ENCODE measurements at regions not wholly inside any gene's neighbourhood (a gene's known extent, or its start where the extent isn't known, plus 50 kb on each side); places are given as distances from the start of the nearest gene placed in this dataset.
"Not testable (repeated sequence)": the region's sequence is repeated elsewhere in the genome, so short reads cannot be mapped to it uniquely, and the experiment has no call there.

- no peak for DNase-seq
Measured at GRCh38 chr1:8166406-8166805, 140.3 kb upstream of the ERRFI1 start.

GRCh38 chr1:8165595-8166360 lies 139.7 kb upstream of the ERRFI1 start:
- DNase-seq = no peak

DNA sequence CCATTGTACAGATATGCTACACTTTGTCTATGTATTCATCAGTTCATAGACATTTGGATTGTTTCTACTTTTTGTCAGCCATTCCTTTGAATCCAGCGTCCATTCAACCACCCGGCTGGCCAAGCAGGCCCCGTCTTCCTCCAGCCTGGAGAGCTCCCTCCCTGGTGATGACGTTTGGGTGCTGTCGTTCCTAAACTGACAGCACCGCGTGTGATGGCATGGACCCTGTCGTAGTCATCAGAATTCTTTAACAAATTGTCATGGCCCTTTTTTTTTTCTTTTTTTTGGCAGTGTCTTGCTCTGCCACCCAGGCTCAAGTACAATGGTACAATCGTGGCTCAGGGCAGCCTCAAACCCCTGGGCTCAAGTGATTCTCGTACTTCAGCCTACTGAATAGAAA lies 138.6 kb upstream of the ERRFI1 start:
- no peak for DNase-seq

DNA sequence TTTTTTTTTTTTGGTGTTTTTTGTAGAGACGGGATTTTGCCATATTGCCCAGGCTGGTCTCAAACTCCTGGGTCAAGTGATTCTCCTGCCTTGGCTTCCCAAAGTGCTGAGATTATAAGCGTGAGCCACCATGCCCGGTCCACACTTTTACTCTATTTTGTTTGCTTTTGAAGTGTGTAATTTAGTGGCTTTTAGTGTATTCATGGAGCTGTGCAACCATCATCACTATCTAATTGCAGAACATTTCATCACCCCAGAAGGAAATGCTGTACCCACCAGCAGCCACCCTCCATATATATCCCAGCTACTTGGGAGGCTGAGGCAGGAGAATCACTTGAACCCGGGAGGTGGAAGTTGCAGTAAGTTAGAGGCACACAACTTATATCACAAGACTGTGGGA lies 136.9 kb upstream of the ERRFI1 start:
- no peak for DNase-seq

DNA sequence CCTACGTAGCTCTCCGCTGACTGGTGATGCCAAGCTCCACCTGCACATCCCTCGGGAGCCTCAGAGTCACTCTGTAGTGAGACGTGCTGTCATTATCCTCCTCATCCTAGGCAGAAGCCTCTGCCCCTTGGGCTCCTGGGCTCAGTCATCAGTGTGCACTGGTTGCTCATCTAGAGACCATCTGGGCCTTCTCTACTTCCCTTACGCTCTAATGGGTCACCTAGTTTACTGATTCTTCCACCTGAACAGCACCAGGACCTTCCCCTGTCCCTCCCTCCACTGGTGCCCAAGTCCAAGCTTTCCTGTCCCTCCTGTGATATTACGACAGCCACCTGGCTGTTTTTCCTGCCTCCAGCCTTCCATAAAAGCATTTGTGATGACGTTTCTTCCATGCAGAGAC lies 136.1 kb upstream of the ERRFI1 start:
- no peak for DNase-seq

- no peak for DNase-seq
Measured at GRCh38 chr1:8161546-8162105, 135.5 kb upstream of the ERRFI1 start.

DNA sequence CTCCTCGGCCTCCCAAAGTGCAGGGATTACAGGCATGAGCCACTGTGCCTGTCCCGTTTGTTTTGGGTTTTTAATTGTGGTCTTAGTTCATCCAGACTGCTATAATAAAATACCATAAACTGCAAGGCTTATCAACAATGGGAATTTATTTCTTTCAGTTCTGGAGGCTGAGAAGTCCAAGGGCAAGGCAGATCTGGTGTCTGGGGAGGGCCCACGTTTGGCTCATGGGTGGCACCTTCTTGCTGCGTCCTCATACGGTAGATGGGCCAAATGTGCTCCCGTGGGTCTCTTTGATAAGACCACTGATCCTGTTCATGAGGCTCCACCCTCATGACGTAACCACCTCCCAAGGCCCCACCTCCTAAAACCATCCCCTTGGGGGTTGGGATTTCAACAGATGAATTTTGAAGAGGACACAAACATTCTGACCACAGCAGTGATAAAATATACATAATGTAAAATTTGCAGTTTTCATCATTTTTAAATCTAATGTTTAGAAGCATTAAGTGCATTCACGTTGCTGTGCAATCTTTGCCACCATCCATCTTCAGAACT lies 133.4 kb upstream of the ERRFI1 start:
- DNase-seq = no peak

GRCh38 chr1:8158995-8159394 lies 132.9 kb upstream of the ERRFI1 start:
- no peak for DNase-seq

GRCh38 chr1:8157765-8158164 lies 131.7 kb upstream of the ERRFI1 start:
- DNase-seq = no peak

DNA sequence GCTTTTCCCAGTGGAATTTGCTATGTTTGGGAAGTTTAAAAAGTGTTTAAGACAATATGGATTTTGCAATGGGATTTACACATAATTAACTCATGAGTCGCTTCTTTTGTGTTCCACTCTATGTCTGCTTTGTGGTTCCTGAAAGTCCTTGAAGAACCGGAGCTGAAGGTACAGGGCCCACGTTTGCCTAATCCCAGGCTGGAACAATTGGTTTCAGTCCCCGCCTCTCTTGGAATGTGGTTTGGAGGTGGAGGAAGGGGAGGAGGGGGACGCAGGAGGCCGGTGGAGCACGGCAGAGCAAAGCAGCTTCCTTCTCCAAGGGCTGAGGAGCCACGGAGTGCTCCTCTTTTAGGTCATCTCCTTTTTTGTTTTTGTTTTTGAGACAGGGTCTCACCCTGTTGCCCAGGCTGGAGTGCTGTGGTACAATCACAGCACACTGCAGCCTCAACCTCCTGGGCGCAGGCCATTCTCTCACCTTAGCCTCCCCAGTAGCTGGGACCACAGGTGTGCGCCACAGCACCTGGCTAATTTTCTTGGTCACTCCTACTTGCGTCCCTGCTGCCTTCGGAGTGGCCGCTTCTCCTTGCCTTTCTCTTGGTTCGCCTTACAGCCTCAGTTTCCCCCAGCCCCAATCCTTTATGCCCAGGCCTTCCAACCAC lies 129.5 kb upstream of the ERRFI1 start:
- DNase-seq = no peak

DNA sequence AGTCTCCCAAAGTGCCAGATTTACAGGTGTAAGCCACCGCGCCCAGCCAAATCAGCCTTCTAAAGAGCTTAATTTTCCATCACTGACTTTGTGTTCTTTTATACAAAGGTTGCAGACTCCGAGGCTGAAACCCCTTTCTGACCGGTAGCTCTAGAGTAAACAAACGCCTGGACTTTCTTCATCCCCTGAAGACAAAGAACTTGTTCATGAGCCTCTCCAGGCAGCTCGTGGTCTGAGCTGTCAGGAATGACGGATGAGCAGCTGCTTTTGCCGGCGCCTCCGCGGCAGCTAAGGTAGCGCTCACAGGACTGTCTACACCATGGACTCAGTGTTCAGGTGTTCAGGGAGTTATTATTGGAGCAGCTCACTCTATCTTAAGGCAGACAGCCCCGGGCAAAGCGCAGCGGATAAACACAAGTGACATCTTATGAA lies 128.5 kb upstream of the ERRFI1 start:
- DNase-seq = peak; percentile 20

- no peak for DNase-seq
Measured at GRCh38 chr1:8153961-8154360, 127.9 kb upstream of the ERRFI1 start.

DNA sequence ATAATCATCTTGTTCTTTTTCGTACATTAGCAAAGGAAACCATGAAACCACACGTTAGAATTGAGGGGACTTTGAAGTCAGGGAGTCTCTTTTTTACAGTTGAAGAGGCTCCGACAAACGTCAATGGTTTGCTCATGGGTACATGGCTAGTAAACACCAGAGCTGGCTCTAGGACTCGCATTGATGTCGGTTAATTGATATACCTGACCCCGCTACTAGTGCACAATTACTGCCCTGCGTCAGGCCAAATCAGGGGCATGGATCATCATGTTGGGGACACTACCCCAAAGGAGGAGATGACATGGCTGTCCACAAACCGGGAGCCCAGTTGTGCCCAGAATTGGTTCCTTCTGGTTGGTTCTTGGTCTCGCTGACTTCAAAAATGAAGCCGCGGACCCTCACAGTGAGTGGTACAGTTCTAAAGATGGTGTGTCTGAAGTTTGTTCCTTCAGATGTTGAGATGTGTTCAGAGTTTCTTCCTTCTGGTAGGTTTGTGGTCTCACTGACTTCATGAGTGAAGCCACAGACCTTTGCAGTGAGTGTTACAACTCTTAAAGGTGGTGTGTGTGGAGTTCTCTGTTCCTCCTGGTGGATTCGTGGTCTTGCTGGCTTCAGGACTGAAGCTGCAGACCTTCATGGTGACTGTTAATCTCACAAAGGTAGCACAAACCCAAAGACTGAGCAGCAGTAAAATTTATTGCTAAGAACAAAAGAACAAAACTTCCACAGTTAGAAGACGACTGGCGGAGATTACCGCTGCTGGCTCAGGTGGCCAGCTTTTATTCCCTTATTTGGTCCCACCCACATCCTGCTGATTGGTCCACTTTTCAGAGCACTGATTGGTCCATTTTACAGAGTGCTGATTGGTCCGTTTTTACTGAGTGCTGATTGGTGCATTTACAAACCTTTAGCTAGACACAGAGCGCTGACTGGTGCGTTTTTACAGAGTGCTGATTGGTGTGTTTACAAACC lies 126.9 kb upstream of the ERRFI1 start:
- DNase-seq = no peak

- DNase-seq = no peak
Measured at GRCh38 chr1:8151647-8152046, 125.5 kb upstream of the ERRFI1 start.

DNA sequence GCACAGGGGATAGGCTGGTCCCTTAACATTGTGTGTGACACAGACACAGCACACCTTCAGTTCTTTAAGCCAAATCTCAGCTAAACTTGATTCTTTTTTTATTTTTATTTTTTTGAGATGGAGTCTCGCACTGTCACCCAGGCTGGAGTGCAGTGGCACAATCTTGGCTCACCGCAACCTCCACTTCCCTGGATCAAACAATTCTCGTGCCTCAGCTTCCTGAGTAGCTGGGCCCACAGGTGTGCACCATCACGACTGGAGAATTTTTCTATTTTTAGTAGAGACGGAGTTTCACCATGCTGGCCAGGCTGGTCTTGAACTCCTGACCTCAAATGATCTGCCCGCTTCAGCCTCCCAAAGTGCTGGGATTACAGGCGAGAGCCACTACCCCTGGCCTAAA lies 123.6 kb upstream of the ERRFI1 start:
- not testable (repeated sequence) for DNase-seq

DNA sequence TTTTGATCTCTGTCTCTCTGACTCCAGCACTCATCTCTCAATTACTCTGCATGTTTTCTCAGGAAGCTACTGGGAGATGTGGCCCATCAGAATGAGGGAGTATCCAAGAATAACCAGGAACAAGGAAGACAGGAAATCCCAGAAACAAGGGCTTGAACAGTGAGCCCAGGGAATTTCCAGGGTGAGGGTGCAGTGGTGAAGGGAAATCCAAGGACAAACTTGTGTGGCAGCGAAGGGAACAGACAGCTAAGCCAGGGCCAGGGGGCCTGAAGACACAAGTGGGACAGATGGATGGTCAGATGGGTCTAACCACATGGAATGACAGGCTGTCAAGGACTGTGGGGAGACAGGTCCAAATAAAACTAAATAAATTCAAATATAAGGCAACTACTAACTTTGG lies 121.8 kb upstream of the ERRFI1 start:
- DNase-seq = no peak

- DNase-seq = no peak
Measured at GRCh38 chr1:8146257-8146855, 120.2 kb upstream of the ERRFI1 start.

DNA sequence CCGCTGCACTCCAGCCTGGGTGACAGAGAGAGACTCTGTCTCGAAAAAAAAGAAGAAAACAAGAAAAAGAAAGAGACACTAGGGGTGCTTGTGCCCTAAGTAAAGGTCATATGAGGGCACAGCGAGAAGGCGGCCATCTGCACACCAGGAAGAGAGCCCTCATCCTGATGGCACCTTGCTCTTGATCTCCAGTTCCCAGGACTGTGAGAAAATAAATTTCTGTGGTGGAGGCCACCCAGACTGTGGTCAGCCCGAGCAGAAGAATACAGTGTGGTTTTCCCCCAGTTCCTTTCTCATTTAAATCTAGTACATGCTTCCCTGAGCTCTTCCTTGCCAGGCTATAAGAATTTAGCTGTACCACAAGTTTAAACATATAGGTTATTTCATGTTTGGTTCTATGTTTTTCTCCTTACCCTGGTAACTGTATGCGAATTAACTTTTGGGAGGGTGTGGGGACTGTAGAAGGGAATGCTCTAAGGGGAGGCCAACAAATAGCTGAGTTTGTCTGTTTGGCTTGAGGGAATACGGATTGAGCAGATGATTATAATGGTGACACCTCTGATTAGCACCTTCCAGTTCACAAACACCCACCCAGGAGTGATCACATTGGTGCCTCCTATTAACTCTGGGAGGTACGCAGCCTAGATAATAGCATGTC lies 119.6 kb upstream of the ERRFI1 start:
- no peak for DNase-seq

DNA sequence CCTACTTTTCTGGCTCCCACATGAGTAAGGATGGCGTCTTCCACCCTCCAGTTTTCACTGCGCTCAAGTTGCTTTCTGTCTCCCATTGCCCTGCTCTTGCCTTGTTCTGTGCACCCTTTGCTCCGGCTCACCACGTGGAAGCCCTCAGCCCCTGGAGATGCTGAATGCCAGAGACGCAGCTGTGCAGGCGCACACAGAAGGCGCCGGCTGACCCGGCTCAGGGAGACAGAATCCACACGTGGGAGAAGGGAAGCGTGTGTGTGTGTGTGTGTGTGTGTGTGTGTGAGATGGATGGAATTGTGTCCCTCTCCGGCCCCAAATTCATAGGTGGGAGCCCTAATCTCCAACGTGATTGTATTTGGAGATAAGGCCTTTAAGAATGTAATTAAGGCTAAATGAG lies 118.2 kb upstream of the ERRFI1 start:
- no peak for DNase-seq

DNA sequence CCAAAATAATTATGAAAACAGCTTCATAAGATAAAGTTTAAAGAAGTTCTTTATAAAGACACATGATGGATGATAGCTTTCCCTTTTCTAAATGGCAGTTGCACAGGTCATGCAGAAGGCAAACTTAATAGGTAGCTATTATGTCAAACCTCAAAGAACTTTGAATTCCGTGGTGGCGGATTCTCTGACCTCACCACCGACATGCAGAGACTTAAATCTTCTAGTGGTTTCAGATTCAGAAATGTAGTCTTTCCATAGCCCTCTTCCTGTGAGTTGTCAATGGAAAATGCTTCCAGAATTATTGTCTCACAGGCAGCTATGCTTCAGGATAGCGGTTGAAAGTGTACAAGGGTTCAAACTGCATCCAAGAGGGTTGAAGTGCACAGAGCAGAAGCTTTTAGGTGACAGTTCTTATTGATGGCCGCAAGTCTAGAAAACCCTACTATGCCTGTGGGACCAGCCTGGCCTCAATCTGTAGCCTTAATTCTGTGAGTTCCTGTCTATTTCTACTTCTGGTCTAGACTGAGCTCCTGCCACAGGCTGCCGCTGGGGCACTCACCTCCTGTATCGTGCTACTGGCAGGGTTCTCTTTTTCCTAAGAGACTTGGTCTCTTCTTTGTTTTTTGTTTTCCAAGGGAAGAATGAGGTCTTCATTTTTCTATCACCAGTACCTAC lies 117.0 kb upstream of the ERRFI1 start:
- DNase-seq = no peak

DNA sequence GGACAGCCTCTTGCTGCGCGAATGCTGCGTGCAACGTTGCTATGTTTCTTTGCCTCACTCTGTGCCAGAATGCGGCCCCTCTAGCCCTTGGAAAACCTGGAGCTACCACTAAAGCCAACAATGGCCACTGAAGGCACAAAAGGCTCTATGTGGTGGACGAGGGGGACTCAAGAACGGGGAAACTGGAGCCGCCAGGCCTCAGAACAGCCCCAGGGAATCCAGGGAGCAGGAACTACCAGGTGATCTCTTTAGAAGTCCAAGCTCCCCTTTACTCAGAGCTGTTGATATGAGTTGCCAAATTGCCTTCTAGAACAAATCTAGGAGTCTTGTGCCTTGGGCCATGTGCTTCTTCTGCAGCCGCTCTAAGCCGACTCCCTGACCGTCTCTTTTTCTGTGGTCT lies 113.8 kb upstream of the ERRFI1 start:
- no peak for DNase-seq
